DMS53 (cell line): ENCODE measurements at regions not wholly inside any gene's neighbourhood (a gene's known extent, or its start where the extent isn't known, plus 50 kb on each side); places are given as distances from the start of the nearest gene placed in this dataset.

Experiments
- DNase-seq: peaks from one replicate; lab custom pipeline; 2025; lab: John Stamatoyannopoulos, UW

GRCh38 chr15:91559066-91559465 lies 294.4 kb upstream of the SLCO3A1 start:
- DNase-seq: peak; percentile 12

DNA sequence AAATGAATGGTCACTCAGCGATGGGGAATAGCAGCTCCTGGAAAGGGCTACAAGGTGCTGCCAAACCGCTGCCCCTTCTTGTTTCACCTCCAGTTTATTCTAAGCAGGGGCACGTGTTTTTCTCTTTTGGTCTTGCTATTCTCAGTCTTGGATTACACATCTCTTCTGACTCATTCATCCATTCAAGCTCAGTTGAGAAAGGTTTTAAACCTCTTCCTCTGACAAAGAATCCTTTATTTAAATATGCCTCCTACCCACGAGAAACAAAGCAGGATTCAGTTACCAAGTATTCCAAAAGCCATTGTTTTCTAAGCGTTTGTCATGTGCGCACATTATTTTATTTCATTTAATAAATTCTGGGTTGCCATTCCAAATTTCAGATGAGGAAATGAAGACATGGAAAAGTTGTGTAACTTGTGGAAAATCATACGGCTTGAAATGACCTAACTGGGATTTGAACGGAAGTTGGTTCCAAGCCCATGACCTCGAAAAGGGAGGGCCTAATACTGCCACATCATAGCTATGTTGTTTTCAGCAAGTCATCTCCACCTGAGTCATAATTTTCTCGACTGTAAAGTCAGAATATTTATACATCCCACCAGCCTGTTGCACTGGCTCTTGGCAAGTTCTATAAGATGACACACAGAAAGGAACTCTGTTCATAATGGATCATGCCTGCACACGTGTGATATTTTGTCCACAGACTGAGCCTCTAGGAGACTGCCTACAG lies 292.0 kb upstream of the SLCO3A1 start:
- no peak for DNase-seq

GRCh38 chr15:91562698-91563097 lies 290.8 kb upstream of the SLCO3A1 start:
- DNase-seq: no peak

GRCh38 chr15:91564631-91565030 lies 288.9 kb upstream of the SLCO3A1 start:
- DNase-seq: no peak

GRCh38 chr15:91566141-91566540 lies 287.4 kb upstream of the SLCO3A1 start:
- no peak for DNase-seq

- DNase-seq: no peak
These were observed 285.5 kb upstream of the SLCO3A1 start for GRCh38 chr15:91568036-91568435.

DNA sequence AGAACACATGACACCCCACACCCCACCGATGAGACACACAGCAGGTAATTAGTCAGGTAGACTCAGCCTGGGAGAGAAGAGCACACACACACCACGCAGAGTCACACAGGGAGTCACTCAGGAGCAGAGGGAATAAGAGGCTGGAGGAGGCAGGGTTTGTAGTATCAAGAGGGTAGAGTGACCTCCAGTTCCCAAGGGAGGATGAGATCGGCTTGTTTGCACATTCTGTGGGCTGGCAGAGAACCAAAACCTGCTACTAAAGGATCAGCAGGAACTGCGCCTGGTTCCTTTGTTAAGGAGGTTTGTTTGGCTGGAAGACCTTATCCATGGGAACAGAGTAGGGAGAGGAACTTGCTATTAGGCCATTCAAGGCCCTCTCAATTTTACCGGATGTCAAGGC lies 281.4 kb upstream of the SLCO3A1 start:
- DNase-seq: peak; percentile 96

DNA sequence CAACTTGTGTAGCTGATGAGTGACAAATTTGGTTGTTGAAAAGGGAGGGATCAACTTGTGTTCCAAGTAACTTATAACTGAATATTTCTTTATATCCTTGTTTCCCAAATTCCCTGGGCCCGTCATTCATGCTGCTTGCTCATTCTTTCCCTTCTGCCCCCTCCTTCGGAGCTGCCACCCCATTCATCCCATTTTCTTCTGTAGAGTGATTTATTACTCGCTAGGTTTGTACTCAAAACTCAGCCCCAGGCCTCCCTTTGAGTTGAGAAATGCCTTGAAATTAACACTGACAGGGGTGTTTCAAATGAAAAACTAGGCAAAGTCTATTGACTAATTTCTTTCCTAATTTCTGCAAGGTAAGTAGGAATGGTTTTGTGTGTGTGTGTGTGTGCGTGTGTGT lies 277.4 kb upstream of the SLCO3A1 start:
- no peak for DNase-seq

DNA sequence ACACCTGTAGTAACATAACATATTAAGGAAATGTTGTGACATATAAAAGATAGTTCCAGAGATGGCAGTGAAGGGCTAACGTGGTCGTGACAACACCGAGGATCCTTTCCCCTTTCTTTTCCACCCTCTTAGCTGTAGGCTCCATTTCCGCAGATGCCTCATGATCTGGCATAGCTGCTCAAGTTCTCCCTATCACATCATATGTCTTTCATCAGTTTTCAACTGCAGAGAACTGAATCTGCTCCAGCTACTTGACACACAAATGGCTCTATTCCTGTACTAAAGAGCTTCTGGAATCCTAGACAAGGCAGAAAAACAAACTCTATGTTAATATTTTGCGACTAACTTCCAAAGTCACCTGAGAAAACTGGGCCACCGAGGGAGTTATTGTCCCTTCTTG lies 275.0 kb upstream of the SLCO3A1 start:
- DNase-seq: no peak

DNA sequence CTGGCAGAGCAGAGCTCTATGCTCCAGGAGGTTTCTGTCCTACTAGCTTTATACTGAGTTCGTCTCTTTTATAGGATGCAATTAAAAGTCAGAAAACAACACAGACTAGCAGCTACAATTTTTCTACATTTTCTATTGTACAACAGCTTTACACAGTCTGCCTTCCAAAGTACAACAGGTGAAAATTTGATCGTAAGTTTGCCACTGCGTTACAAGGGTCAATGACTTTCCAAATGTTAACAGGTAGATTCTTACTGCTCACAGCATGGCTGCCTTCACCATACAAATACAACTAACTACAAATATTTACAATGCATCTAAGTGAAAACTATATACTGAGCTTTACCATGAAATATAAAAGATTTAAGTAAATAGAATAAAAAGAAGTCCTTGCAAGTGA lies 268.6 kb upstream of the SLCO3A1 start:
- no peak for DNase-seq

- DNase-seq: no peak
These were observed 266.9 kb upstream of the SLCO3A1 start for GRCh38 chr15:91586560-91586959.

DNA sequence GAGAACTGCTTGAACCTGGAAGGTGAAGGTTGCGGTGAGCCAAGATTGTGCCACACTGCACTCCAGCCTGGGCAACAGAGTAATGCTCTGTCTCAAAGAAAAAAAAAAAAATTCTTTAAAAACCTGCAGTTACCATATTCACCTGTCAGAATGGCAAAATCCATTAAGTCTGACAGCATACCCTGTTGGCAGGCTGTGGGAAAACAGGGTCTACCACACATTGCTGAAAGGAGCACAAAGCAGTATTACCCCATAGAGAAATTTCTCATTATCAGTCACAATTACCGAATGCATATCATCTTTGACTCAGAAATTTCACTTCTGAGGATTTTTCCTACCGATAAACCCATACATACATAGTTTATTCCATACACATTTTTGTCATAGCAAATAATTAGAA lies 264.1 kb upstream of the SLCO3A1 start:
- DNase-seq: peak; percentile 33

DNA sequence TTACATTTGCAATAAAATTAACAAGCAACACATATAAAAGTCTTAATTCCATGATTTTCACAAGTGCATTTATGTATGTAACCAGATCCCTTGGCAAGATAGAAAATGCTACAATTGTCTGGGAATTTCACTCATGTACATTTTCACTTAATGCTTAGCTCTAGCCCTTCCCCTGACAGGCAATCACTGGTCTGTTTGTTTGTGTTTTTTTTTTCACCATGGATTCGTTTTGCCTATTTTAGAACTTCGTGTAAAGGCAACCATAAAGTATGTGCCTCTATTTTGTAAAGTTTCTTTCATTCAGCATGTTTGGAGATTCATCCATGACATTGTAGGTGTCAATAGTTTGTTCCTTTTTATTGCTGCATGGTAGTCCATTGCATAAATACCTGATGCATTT lies 260.9 kb upstream of the SLCO3A1 start:
- DNase-seq: no peak

- no peak for DNase-seq
These were observed 260.4 kb upstream of the SLCO3A1 start for GRCh38 chr15:91593067-91593466.

- no peak for DNase-seq
These were observed 259.9 kb upstream of the SLCO3A1 start for GRCh38 chr15:91593653-91594052.

DNA sequence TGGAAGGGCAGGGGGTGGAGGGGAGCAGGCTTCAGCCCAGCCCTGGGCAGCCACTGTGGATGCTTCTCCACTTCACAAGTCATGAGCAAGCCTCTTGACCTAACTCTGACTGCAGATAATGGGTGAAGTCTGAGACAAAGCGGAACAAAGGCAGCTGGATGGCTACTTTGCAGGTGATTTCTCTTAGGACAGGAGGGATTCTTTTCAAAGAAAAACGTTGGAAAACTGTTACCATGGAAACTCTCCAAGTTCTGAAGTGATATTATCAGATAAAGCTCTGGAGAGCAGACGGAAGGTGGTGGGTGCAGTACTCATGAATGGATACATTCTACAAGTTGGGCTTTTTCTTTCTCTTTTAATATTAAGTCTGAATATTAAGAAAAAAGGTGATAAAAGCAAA lies 254.2 kb upstream of the SLCO3A1 start:
- no peak for DNase-seq

DNA sequence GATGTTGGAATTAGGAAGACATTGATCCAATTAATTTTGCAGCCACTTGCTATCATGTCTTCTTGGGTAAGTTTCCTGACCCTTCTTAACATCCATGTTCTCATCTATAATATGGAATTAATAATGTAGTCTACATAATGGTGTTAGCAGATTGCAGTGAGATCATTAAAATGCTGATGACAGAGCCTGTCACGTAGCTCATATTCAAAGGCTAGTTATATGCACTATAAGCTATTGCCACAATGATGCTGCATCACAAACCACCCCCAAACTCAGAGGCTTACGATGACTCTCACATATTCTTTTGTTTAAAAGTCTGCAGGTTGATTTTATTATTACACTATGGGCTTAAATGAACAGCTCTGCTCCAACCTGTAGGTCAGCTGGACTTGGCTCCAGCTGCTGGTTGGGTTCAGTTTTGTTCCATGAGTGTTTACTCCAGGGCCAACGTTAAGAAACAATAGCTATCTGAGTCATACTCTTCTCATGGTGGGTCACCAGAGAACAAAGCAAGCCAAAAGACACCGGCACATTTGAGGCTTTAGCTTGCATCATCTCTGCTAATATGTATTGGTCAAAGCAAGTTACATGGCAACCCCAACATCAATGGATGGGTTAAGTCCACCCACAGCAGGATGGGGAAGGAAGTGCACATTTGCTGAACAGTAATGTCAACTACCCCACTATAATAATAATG lies 250.0 kb upstream of the SLCO3A1 start:
- DNase-seq: peak; percentile 90

DNA sequence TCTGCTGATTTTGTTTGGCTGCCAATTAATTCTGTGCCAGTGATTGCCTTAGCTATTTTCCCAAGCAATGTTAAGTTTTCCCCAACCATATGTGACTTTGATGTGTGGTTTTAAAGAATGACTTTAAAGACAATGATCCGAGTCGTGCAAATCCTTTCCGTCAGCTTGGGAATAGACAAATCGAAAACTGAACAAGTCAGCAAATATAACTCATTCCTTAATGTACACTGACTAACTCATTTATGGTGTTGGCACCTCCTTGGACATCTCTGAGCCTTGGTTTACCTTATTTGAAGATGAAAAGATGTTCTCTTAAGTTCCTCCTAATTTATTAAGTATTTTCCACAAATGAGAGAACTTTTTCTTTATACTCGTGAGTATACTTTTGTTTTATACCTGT lies 249.4 kb upstream of the SLCO3A1 start:
- no peak for DNase-seq

- no peak for DNase-seq
These were observed 247.9 kb upstream of the SLCO3A1 start for GRCh38 chr15:91605576-91605975.

DNA sequence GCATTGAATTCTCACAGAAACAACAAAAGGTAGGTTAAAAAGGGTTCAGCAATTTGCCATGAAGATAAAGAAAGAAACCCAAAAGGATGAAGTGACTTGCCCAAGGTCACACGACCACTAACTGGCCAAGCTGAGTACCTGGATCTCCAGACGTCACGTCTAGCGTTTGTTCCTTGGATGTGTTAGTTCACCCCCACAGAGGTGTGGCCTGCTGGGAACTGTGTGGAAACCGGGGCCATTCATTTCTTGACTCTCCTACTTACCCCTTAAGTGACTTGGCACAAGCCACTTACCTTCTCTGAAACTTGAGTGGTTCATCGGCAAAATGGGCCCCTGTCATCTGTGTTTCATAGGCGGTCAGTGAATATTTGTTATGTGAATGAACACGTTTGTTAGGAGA lies 244.3 kb upstream of the SLCO3A1 start:
- DNase-seq: no peak

DNA sequence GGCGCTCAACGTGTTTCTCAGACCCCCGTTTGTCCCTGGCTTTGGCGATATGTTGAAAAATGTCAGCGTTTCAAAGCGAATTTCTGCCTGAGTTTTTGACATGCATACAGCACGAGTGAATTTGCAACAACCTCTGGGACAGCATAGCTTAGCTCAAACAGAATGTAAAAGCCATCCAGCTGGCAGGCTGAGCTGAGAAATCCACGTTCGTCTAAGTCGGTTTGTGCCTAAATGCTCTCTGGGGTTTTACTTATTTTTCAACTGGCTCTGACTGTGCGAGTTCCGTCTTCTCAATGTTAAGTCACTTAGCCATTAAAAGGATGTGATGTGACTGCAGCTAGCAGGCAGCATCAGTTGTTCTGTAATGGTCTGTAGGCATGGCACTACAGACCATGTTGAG lies 243.5 kb upstream of the SLCO3A1 start:
- no peak for DNase-seq

DNA sequence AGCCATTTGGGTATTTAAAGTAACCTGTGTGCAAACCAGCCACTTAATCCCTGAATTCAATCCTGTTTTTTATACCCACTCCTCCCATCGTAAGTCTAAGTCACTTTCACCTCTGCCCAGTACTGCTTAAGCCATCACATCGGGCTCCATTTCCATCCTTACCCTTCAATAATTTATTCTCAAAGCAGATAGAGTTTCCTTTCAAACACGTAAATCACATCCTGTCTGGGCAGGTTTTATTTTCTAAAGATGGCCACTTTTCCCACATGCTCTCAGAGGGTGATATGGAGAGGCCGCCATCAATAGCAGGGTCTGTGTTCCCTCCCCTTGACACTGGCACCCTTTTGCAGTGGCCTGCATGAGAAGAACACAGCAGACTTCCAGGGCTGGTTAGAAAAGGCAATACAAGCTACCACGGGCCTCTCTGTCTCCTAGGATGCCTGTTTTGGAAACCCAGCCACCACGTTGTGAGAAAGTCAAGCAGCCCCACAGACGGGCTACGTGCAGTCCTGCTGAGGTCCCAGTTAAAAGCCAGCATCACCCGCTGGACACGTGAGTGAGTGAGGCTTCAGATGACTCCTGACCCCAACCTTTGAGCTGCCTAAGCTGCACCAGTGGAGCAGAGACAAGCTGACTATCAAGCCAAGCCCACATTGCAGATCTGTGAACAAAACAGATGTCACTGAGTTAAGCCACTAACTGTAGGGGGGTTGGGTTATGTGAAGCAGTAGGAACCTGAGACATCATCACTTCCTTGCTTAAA lies 241.8 kb upstream of the SLCO3A1 start:
- no peak for DNase-seq

DNA sequence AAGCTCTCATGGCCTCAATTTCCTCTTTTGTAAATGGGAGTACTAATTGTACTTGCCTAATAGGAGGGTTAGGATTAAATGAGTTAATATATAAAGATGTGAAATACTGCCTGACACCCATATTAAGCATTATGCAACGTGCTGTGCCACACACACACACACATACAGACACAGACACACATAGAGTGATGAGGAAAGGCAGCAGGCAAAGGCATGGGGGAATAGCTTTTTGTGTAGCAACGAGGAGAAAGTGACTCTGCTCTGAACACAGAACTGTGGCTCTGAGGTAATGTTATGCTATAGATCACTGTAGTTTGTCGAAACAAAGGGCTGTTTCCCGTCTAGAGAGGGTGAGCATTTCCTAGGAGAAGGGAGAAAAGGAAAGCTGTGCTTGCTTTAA lies 233.3 kb upstream of the SLCO3A1 start:
- no peak for DNase-seq
